ENCODE measurements at regions not wholly inside any gene's neighbourhood (a gene's known extent, or its start where the extent isn't known, plus 50 kb on each side); places are given as distances from the start of the nearest gene placed in this dataset.

DNA sequence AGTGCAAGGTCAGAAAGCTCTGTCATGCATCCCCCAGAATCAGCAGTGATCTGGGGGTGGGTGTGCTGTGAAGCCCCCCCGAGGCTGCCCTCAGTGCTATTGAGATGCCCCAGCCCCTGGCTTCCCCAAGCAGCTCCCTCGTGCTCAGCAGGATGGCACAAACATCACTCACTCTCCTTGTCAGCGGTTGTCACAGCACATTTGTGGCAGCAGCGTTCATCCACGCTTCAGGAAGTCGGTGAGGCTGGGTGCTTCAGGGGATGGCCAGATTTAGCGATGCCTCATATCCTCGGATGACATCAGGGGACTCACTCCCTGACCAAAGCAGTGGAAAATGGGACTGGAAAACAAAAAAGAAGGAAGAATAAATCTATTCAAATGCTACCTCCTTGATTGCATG lies 54.4 kb upstream of the SLC6A11 start:
- Histone ChIP-seq H3K4me1 (ENCODE audit: control insufficient read depth, extremely low read depth, insufficient read depth, low read length) (peaks cover 20% of the 10 kb centered on the region), H3K4me2 (ENCODE audit: control insufficient read depth, extremely low read depth, insufficient read depth, low read depth, low read length) (no peak overlapping the region), H3K36me3 (ENCODE audit: control insufficient read depth in 2 of 2, extremely low read depth in 1 of 2, insufficient read depth in 2 of 2, low read length in 2 of 2) (no peaks in the 10 kb centered on the region), H2AFZ (ENCODE audit: control insufficient read depth, low read length) (no peak overlapping the region), H3K79me2 (ENCODE audit: control insufficient read depth, insufficient read depth, low read length) (no peaks in the 10 kb centered on the region), H3K9ac (ENCODE audit: control insufficient read depth, extremely low read depth, insufficient read depth, low read length) (no peak overlapping the region), H3K27me3 (ENCODE audit: control insufficient read depth, extremely low read depth, insufficient read depth, low read length) (no peaks in the 10 kb centered on the region), H3K4me3 (ENCODE audit: control insufficient read depth in 2 of 3, extremely low read depth in 1 of 3, insufficient read depth in 2 of 3, low read depth in 1 of 3, low read length in 3 of 3) (no peak overlapping the region), H3K9me1 (ENCODE audit: control insufficient read depth, extremely low read depth, insufficient read depth, low read length) (no peaks in the 10 kb centered on the region), H3K9me3 (ENCODE audit: control insufficient read depth, low read depth, low read length) (no peaks in the 10 kb centered on the region), H3K27ac (ENCODE audit: control insufficient read depth, insufficient read depth, low read length) (no peak overlapping the region), H4K20me1 (ENCODE audit: control insufficient read depth, extremely low read depth, insufficient read depth, low read length) (no peaks in the 10 kb centered on the region)
- dilution Hi-C loops (cut with MboI; ENCODE audit: extremely low pct_ligation_motif_present, low sequenced_read_pairs): no loop called here
- no peak for DNase-seq (ENCODE audit: low read depth, low spot score)
- no peak for FAIRE-seq
- no peak for TF ChIP-seq EZH2 (IDR thresholded peaks at IDR 0.05; ENCODE audit: low read length)
- TF ChIP-seq, protein P1, sequence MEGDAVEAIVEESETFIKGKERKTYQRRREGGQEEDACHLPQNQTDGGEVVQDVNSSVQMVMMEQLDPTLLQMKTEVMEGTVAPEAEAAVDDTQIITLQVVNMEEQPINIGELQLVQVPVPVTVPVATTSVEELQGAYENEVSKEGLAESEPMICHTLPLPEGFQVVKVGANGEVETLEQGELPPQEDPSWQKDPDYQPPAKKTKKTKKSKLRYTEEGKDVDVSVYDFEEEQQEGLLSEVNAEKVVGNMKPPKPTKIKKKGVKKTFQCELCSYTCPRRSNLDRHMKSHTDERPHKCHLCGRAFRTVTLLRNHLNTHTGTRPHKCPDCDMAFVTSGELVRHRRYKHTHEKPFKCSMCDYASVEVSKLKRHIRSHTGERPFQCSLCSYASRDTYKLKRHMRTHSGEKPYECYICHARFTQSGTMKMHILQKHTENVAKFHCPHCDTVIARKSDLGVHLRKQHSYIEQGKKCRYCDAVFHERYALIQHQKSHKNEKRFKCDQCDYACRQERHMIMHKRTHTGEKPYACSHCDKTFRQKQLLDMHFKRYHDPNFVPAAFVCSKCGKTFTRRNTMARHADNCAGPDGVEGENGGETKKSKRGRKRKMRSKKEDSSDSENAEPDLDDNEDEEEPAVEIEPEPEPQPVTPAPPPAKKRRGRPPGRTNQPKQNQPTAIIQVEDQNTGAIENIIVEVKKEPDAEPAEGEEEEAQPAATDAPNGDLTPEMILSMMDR (optimal IDR thresholded peaks at IDR 0.05 in 1 of 3, IDR thresholded peaks at IDR 0.05 in 1 of 3, conservative IDR thresholded peaks at IDR 0.05 in 1 of 3; ENCODE audit: extremely low read depth in 1 of 3, insufficient read depth in 2 of 3, low read length in 3 of 3): no peak

DNA sequence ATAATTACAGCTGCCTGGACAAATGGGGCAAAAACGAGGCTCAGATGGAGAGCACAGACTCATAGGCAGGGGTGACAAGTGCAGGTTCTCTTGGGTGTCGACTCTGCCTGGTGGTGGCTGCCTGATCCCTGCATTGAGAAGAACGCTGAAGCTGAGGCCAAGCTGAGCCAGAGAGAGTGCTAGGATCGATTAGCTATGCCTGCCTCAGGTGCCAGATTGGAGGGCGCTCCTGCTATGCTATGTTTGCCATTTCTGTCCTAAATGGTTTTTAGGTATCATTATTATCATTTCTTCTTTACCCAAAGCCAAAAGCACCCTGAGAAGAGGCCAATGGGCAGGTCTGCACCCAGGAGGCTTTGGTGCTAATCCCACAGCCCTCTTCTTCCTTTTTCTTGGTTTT lies 53.9 kb upstream of the SLC6A11 start:
- Histone ChIP-seq H3K4me2 (ENCODE audit: control insufficient read depth, extremely low read depth, insufficient read depth, low read depth, low read length) (no peak overlapping the region), H3K9ac (ENCODE audit: control insufficient read depth, extremely low read depth, insufficient read depth, low read length) (no peak overlapping the region), H3K9me1 (ENCODE audit: control insufficient read depth, extremely low read depth, insufficient read depth, low read length) (no peaks in the 10 kb centered on the region), H3K79me2 (ENCODE audit: control insufficient read depth, insufficient read depth, low read length) (no peaks in the 10 kb centered on the region), H2AFZ (ENCODE audit: control insufficient read depth, low read length) (no peak overlapping the region), H3K27ac (ENCODE audit: control insufficient read depth, insufficient read depth, low read length) (no peak overlapping the region), H3K9me3 (ENCODE audit: control insufficient read depth, low read depth, low read length) (no peaks in the 10 kb centered on the region), H3K4me3 (ENCODE audit: control insufficient read depth in 2 of 3, extremely low read depth in 1 of 3, insufficient read depth in 2 of 3, low read depth in 1 of 3, low read length in 3 of 3) (no peak overlapping the region), H3K4me1 (ENCODE audit: control insufficient read depth, extremely low read depth, insufficient read depth, low read length) (peaks cover 15% of the 10 kb centered on the region), H3K36me3 (ENCODE audit: control insufficient read depth in 2 of 2, extremely low read depth in 1 of 2, insufficient read depth in 2 of 2, low read length in 2 of 2) (no peaks in the 10 kb centered on the region), H4K20me1 (ENCODE audit: control insufficient read depth, extremely low read depth, insufficient read depth, low read length) (no peaks in the 10 kb centered on the region), H3K27me3 (ENCODE audit: control insufficient read depth, extremely low read depth, insufficient read depth, low read length) (no peaks in the 10 kb centered on the region)
- DNase-seq (ENCODE audit: low read depth, low spot score): no peak
- FAIRE-seq: no peak
- no peak for TF ChIP-seq EZH2 (IDR thresholded peaks at IDR 0.05; ENCODE audit: low read length)
- TF ChIP-seq, protein P1 (optimal IDR thresholded peaks at IDR 0.05 in 1 of 3, IDR thresholded peaks at IDR 0.05 in 1 of 3, conservative IDR thresholded peaks at IDR 0.05 in 1 of 3; ENCODE audit: extremely low read depth in 1 of 3, insufficient read depth in 2 of 3, low read length in 3 of 3): no peak
- dilution Hi-C loops (cut with MboI; ENCODE audit: extremely low pct_ligation_motif_present, low sequenced_read_pairs): no loop called here

Data from keratinocyte (primary cell).